ENCODE measurements at regions not wholly inside any gene's neighbourhood (a gene's known extent, or its start where the extent isn't known, plus 50 kb on each side); places are given as distances from the start of the nearest gene placed in this dataset.

DNA sequence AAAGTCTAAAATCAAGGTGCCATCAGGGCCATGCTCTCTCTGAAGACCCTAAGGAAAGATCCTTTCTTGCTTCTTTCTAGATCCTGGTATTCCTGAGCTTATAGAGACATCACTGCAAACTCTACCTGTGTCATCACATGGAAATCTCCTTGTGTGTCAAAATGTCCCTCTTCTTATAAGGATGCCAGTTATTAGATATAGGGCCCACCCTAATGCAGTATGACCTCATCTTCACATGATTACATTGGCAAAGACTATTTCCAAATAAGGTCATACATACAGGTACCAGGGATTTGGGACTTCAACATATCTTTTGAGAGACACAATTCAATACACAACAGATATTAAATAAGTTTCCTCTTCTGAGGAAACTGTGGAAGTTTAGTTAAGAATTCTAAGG is 123.9 kb downstream of the UNC5CL start:
- H3K4me3 Mint-ChIP-seq, result no peak overlapping the region
- intact Hi-C loops (cut with micrococcal nuclease), result no loop called here
- no peak for TF ChIP-seq CTCF (IDR thresholded peaks at IDR 0.05)
- no peak for DNase-seq
- peaks cover 53% of the 10 kb centered on the region for H3K27me3 Mint-ChIP-seq
- H3K36me3 Mint-ChIP-seq (ENCODE audit: low read depth), result no peaks in the 10 kb centered on the region
- H3K9me3 Mint-ChIP-seq, result no peaks in the 10 kb centered on the region
- no peak overlapping the region for H3K27ac Mint-ChIP-seq
- H3K4me1 Mint-ChIP-seq, result peaks cover 3% of the 10 kb centered on the region
- ChIA-PET CTCF (no interaction called here), POLR2A (no interaction called here)
- ATAC-seq (ENCODE audit: low read depth), result no peak

DNA sequence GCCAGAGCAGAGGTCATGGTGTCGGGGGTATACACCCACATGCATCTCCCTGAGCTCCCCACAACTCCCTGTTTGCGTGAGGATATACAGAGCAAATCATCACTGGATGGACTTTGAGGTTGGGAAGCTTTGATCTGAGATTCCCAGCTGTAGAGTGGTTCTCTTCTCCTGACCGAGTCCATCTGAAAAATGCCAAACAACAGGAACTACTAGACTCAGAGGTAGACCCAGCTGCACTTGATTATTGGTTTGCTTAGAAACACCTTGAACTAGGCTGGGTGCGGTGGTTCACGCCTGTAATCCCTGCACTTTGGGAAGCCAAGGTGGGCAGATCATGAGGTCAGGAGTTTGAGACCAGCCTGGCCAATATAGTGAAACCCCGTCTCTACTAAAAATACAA is 125.0 kb downstream of the UNC5CL start:
- intact Hi-C loops (cut with micrococcal nuclease), result no loop called here
- Mint-ChIP-seq H3K27me3 (peaks cover 48% of the 10 kb centered on the region), H3K9me3 (peaks cover 1% of the 10 kb centered on the region), H3K27ac (no peak overlapping the region), H3K4me1 (peaks cover 3% of the 10 kb centered on the region), H3K36me3 (ENCODE audit: low read depth) (no peaks in the 10 kb centered on the region), H3K4me3 (no peak overlapping the region)
- ATAC-seq (ENCODE audit: low read depth) (no peak), DNase-seq (no peak)
- TF ChIP-seq CTCF (IDR thresholded peaks at IDR 0.05), result no peak
- POLR2A ChIA-PET, result no interaction called here
- CTCF ChIA-PET, result no interaction called here

- H3K4me1 Mint-ChIP-seq, result peaks cover 1% of the 10 kb centered on the region
- no peak overlapping the region for H3K4me3 Mint-ChIP-seq
- CTCF ChIA-PET, result interaction anchor here (0.8 kb wide), 1 partner anchor 362 kb away, joined by 3 read pairs; no protein-coding TSS in a partner anchor
- intact Hi-C loops (cut with micrococcal nuclease), result no loop called here
- peaks cover 41% of the 10 kb centered on the region for H3K27me3 Mint-ChIP-seq
- no peak for TF ChIP-seq CTCF (IDR thresholded peaks at IDR 0.05)
- H3K9me3 Mint-ChIP-seq, result peaks cover 4% of the 10 kb centered on the region
- H3K36me3 Mint-ChIP-seq (ENCODE audit: low read depth), result no peaks in the 10 kb centered on the region
- POLR2A ChIA-PET, result no interaction called here
- H3K27ac Mint-ChIP-seq, result no peak overlapping the region
- DNase-seq (no peak), ATAC-seq (ENCODE audit: low read depth) (no peak)
Measured at GRCh38 chr6:40912158-40912946, 126.7 kb downstream of the UNC5CL start.

- ATAC-seq (ENCODE audit: low read depth) (no peak), DNase-seq (no peak)
- H3K36me3 Mint-ChIP-seq (ENCODE audit: low read depth), result no peaks in the 10 kb centered on the region
- no peak for TF ChIP-seq CTCF (IDR thresholded peaks at IDR 0.05)
- no peak overlapping the region for H3K4me3 Mint-ChIP-seq
- peaks cover 4% of the 10 kb centered on the region for H3K9me3 Mint-ChIP-seq
- POLR2A ChIA-PET, result no interaction called here
- intact Hi-C loops (cut with micrococcal nuclease), result no loop called here
- no peak overlapping the region for H3K27ac Mint-ChIP-seq
- no peaks in the 10 kb centered on the region for H3K4me1 Mint-ChIP-seq
- peaks cover 38% of the 10 kb centered on the region for H3K27me3 Mint-ChIP-seq
- CTCF ChIA-PET, result no interaction called here
Measured at GRCh38 chr6:40910260-40910893, 128.6 kb downstream of the UNC5CL start.

- no peaks in the 10 kb centered on the region for H3K36me3 Mint-ChIP-seq (ENCODE audit: low read depth)
- H3K27me3 Mint-ChIP-seq, result peaks cover 38% of the 10 kb centered on the region
- TF ChIP-seq CTCF (IDR thresholded peaks at IDR 0.05), result no peak
- H3K4me1 Mint-ChIP-seq, result no peaks in the 10 kb centered on the region
- POLR2A ChIA-PET, result interaction anchor here (0.7 kb wide), 1 partner anchor 390 kb away, joined by 3 read pairs; no protein-coding TSS in a partner anchor
- peaks cover 8% of the 10 kb centered on the region for H3K9me3 Mint-ChIP-seq
- ATAC-seq (ENCODE audit: low read depth) (no peak), DNase-seq (no peak)
- CTCF ChIA-PET, result no interaction called here
- no peak overlapping the region for H3K27ac Mint-ChIP-seq
- H3K4me3 Mint-ChIP-seq, result no peak overlapping the region
- intact Hi-C loops (cut with micrococcal nuclease), result no loop called here
Measured at GRCh38 chr6:40909811-40910210, 129.2 kb downstream of the UNC5CL start.
